Endothelial cell of umbilical vein (primary cell): ENCODE measurements at regions not wholly inside any gene's neighbourhood (a gene's known extent, or its start where the extent isn't known, plus 50 kb on each side); places are given as distances from the start of the nearest gene placed in this dataset.

Source experiments
- BruUV-seq: library from RNA; stranded (reverse); fragments of 400-500 nt; replicated peaks from 2 replicates; lab custom pipeline; 2021; lab: Mats Ljungman, UMichigan
- CTCF ChIA-PET: fragments of 300-600, 350-600 bp; sonication (Branson Sonifier 250); formaldehyde crosslinking; loops from one replicate; lab custom pipeline; 2021; ENCODE audit warnings: antibody characterized with exemption, inconsistent platforms; lab: Charles Lee
- POLR2A ChIA-PET: fragments of 300-600, 350-600 bp; sonication (Branson Sonifier 250); formaldehyde crosslinking; loops from one replicate; lab custom pipeline; 2021; ENCODE audit warnings: antibody characterized with exemption, inconsistent platforms; lab: Charles Lee
- DNase-seq: peaks from one replicate; pipeline ENCODE4 v3.0.0-alpha.2; 2011; ENCODE audit warnings: low read depth, low spot score
- FAIRE-seq: peaks from 2 replicates; lab custom pipeline; 2011; peaks lifted over from hg19 to GRCh38; lab: Jason Lieb, UNC
- H2AFZ ChIP-seq: 2 replicates; pipeline ENCODE4 v1.6.0; 2012; ENCODE audit warnings: low read depth, low read length, control low read depth, inconsistent platforms
- H3K27ac ChIP-seq: 2 replicates; pipeline ENCODE4 v1.5.1; 2011; ENCODE audit warnings: low read depth, mild to moderate bottlenecking, control low read depth, low read length, moderate library complexity; ENCODE audit not compliant: insufficient read depth
- H3K27me3 ChIP-seq, 2 experiments: 2 replicates each; pipeline versions ENCODE4 v1.6.0 to v1.6.1; 2011; ENCODE audit warnings: low read length in 2 of 2, mixed read lengths in 1 of 2; ENCODE audit not compliant: control insufficient read depth in 2 of 2, insufficient read depth in 2 of 2
- H3K36me3 ChIP-seq, 2 experiments: 2 replicates in 1 of 2; 3 replicates in 1 of 2; pipeline ENCODE4 v1.5.1; 2011; ENCODE audit warnings: low read length in 2 of 2, mild to moderate bottlenecking in 1 of 2, moderate library complexity in 1 of 2; ENCODE audit not compliant: control insufficient read depth in 2 of 2, insufficient read depth in 2 of 2; ENCODE audit errors: extremely low read depth in 1 of 2
- H3K4me1 ChIP-seq: 3 replicates; pipeline ENCODE4 v1.5.1; 2011; ENCODE audit warnings: mild to moderate bottlenecking, low read length; ENCODE audit not compliant: control insufficient read depth, insufficient read depth; ENCODE audit errors: extremely low read depth
- H3K4me2 ChIP-seq: 2 replicates; pipeline ENCODE4 v1.6.1; 2011; ENCODE audit warnings: low read length, control low read depth, mixed read lengths; ENCODE audit not compliant: insufficient read depth
- H3K4me3 ChIP-seq, 3 experiments: fragments of 200-600 bp in 1 of 3; sonication (generic), shearing (Covaris generic) in 1 of 3; replicated peaks in 1 of 3; 2 replicates each; pipeline ENCODE4 v1.5.1; 2011 to 2016; ENCODE audit warnings: control low read depth in 3 of 3, low read length in 3 of 3, mild to moderate bottlenecking in 2 of 3, inconsistent platforms in 1 of 3, low read depth in 1 of 3, moderate library complexity in 1 of 3; ENCODE audit not compliant: insufficient read depth in 1 of 3
- H3K79me2 ChIP-seq: 2 replicates; pipeline ENCODE4 v1.6.0; 2012; ENCODE audit warnings: low read length, inconsistent platforms; ENCODE audit not compliant: control insufficient read depth, insufficient read depth
- H3K9ac ChIP-seq: replicated peaks from 2 replicates; pipeline ENCODE3; 2011; ENCODE audit warnings: low read length, control low read depth; ENCODE audit not compliant: insufficient read depth; ENCODE audit errors: extremely low read depth
- H3K9me1 ChIP-seq: replicated peaks from 3 replicates; pipeline ENCODE4 v1.6.0; 2011; ENCODE audit warnings: mild to moderate bottlenecking, low read length; ENCODE audit not compliant: control insufficient read depth, insufficient read depth; ENCODE audit errors: extremely low read depth
- H3K9me3 ChIP-seq: replicated peaks from 2 replicates; pipeline ENCODE4 v1.5.1; 2012; ENCODE audit warnings: low read length, inconsistent platforms; ENCODE audit not compliant: control insufficient read depth, insufficient read depth
- H4K20me1 ChIP-seq: replicated peaks from 2 replicates; pipeline ENCODE3; 2011; ENCODE audit warnings: mild to moderate bottlenecking, low read length; ENCODE audit not compliant: control insufficient read depth, insufficient read depth; ENCODE audit errors: extremely low read depth
- CTCF ChIP-seq, 2 donors: IDR thresholded peaks; 1 replicate in 1 of 2; 2 replicates in 1 of 2; pipeline ENCODE4 v1.5.1; 2011; ENCODE audit warnings: low read length in 2 of 2, mild to moderate bottlenecking in 2 of 2, moderate library complexity in 2 of 2, control low read depth in 1 of 2, inconsistent platforms in 1 of 2, low read depth in 1 of 2; ENCODE audit not compliant: insufficient read depth in 1 of 2; ENCODE audit errors: extremely low read depth in 1 of 2
- EZH2 ChIP-seq: IDR thresholded peaks from 2 replicates; pipeline ENCODE4 v1.6.1; 2012; ENCODE audit warnings: borderline replicate concordance, low read depth, mild to moderate bottlenecking, moderate library complexity, low read length, inconsistent platforms; ENCODE audit not compliant: severe bottlenecking
- FOS ChIP-seq: IDR thresholded peaks from 2 replicates; pipeline ENCODE4 v1.6.1; 2011; ENCODE audit warnings: mild to moderate bottlenecking, low read length, moderate library complexity, borderline replicate concordance; ENCODE audit not compliant: insufficient read depth
- GATA2 ChIP-seq: IDR thresholded peaks from 2 replicates; pipeline ENCODE4 v1.7.0; 2011; ENCODE audit warnings: low read depth, mild to moderate bottlenecking, moderate library complexity, mixed read lengths, low read length; ENCODE audit not compliant: insufficient read length, insufficient read depth
- JUN ChIP-seq: IDR thresholded peaks from 2 replicates; pipeline ENCODE4 v1.6.1; 2011; ENCODE audit warnings: borderline replicate concordance, low read depth; ENCODE audit not compliant: insufficient read length, insufficient read depth
- MAX ChIP-seq: IDR thresholded peaks from 2 replicates; pipeline ENCODE4 v1.6.1; 2011; ENCODE audit not compliant: insufficient read depth, insufficient read length
- MYC ChIP-seq: IDR thresholded peaks from one replicate; pipeline ENCODE4 v1.6.1; 2011; ENCODE audit warnings: mild to moderate bottlenecking, low read depth, low read length
- POLR2A ChIP-seq: IDR thresholded peaks from 2 replicates; pipeline ENCODE4 v1.6.1; 2012; ENCODE audit warnings: low read depth, mild to moderate bottlenecking, control low read depth, low read length
- POLR2AphosphoS5 ChIP-seq: IDR thresholded peaks from 2 replicates; pipeline ENCODE4 v1.6.1; 2012; ENCODE audit warnings: low read depth, mild to moderate bottlenecking, control low read depth, low read length, moderate library complexity; ENCODE audit not compliant: insufficient read depth
- dilution Hi-C: fragments of 300-500 bp; cut with MboI; formaldehyde crosslinking; loops from one replicate; pipeline ENCODE4 v1.15.0; 2019; ENCODE audit warnings: low sequenced_read_pairs; ENCODE audit not compliant: extremely low pct_ligation_motif_present
- intact Hi-C: fragments of 100-400 bp; cut with micrococcal nuclease; formaldehyde crosslinking; loops from one replicate; pipeline ENCODE4 v1.10.0; 2022

GRCh38 chr22:49503896-49504521, 323.7 kb downstream of the BRD1 start:
- POLR2A ChIA-PET = no interaction called here
- Histone ChIP-seq H3K4me2 (no peak overlapping the region), H3K9me1 (no peaks in the 10 kb centered on the region), H3K4me1 (no peaks in the 10 kb centered on the region), H3K9me3 (peaks cover 13% of the 10 kb centered on the region), H3K79me2 (no peaks in the 10 kb centered on the region), H2AFZ (no peak overlapping the region), H3K4me3 (no peak overlapping the region), H3K36me3 (no peaks in the 10 kb centered on the region), H3K9ac (no peak overlapping the region), H4K20me1 (no peaks in the 10 kb centered on the region), H3K27ac (no peak overlapping the region), H3K27me3 (no peaks in the 10 kb centered on the region)
- intact Hi-C loops = no loop called here
- dilution Hi-C loops = no loop called here
- CTCF ChIA-PET = no interaction called here
- no peak for TF ChIP-seq MYC
- TF ChIP-seq FOS = no peak
- no peak for TF ChIP-seq MAX
- TF ChIP-seq POLR2A = no peak
- TF ChIP-seq EZH2 = no peak
- no peak for TF ChIP-seq POLR2AphosphoS5
- FAIRE-seq = no peak
- no TSS peak for BruUV-seq
- no peak for DNase-seq

GRCh38 chr22:49503321-49503720, 324.4 kb downstream of the BRD1 start:
- no TSS peak for BruUV-seq
- TF ChIP-seq FOS (no peak), CTCF (IDR thresholded peaks at IDR 0.05; ENCODE audit: extremely low read depth in 1 of 2, insufficient read depth in 1 of 2, low read depth in 1 of 2, low read length in 2 of 2) (no peak), POLR2A (no peak), GATA2 (no peak), JUN (no peak), MYC (no peak), POLR2AphosphoS5 (no peak), EZH2 (no peak), MAX (no peak)
- no peaks in the 10 kb centered on the region for H4K20me1 ChIP-seq
- POLR2A ChIA-PET = no interaction called here
- no peaks in the 10 kb centered on the region for H3K36me3 ChIP-seq
- H2AFZ ChIP-seq = no peak overlapping the region
- peaks cover 13% of the 10 kb centered on the region for H3K9me3 ChIP-seq
- H3K27me3 ChIP-seq = no peaks in the 10 kb centered on the region
- H3K4me1 ChIP-seq = no peaks in the 10 kb centered on the region
- H3K9me1 ChIP-seq = no peaks in the 10 kb centered on the region
- H3K4me2 ChIP-seq = no peak overlapping the region
- CTCF ChIA-PET = no interaction called here
- intact Hi-C loops (no loop called here), dilution Hi-C loops (no loop called here)
- H3K79me2 ChIP-seq = no peaks in the 10 kb centered on the region
- no peak for DNase-seq
- H3K4me3 ChIP-seq = no peak overlapping the region
- no peak for FAIRE-seq
- H3K9ac ChIP-seq = no peak overlapping the region
- H3K27ac ChIP-seq = no peak overlapping the region
